Body of pancreas (tissue), 4 donors: ENCODE measurements at regions not wholly inside any gene's neighbourhood (a gene's known extent, or its start where the extent isn't known, plus 50 kb on each side); places are given as distances from the start of the nearest gene placed in this dataset.

Source experiments
- ATAC-seq: fragments of 150-250 bp; one replicate; pipeline ENCODE4 v1.9.1; 2016
- DNase-seq, 4 donors: peaks; one replicate each; pipeline ENCODE4 v3.0.0-alpha.2; 2019
- H3K27ac ChIP-seq, 4 donors: fragments of 200-600 bp; sonication (generic); 1 replicate in 3 of 4; 2 replicates in 1 of 4; pipeline versions ENCODE4 v1.5.1 to v1.6.1; 2016 to 2019; ENCODE audit warnings: mild to moderate bottlenecking in 1 of 4, mixed read lengths in 1 of 4, moderate library complexity in 1 of 4
- H3K27me3 ChIP-seq, 2 donors: fragments of 200-600 bp; sonication (generic); one replicate each; pipeline ENCODE4 v1.6.0; 2016; ENCODE audit warnings: mild to moderate bottlenecking in 1 of 2
- H3K36me3 ChIP-seq, 2 donors: fragments of 200-600 bp; sonication (generic); replicated peaks in 1 of 2; 2 replicates each; pipeline ENCODE4 v1.5.1; 2016; ENCODE audit warnings: low read depth in 2 of 2; ENCODE audit not compliant: insufficient read depth in 1 of 2
- H3K4me1 ChIP-seq: fragments of 200-600 bp; sonication (generic); one replicate; pipeline ENCODE4 v1.6.0; 2016
- H3K4me3 ChIP-seq, 2 donors: fragments of 200-600 bp; sonication (generic); 1 replicate in 1 of 2; 2 replicates in 1 of 2; pipeline ENCODE4 v1.5.1; 2016 to 2019
- H3K9me3 ChIP-seq, 3 donors: fragments of 200-600 bp; sonication (generic); 1 replicate in 2 of 3; 2 replicates in 1 of 3; pipeline ENCODE4 v1.5.1; 2016
- CTCF ChIP-seq, 7 experiments: fragments of 450-650 bp in 4 of 7; fragments of 200-600 bp in 3 of 7; sonication (generic) in 3 of 7; IDR thresholded peaks; one replicate each; pipeline ENCODE4 v1.5.1; 2016 to 2019; ENCODE audit warnings: antibody characterized with exemption in 7 of 7
- POLR2A ChIP-seq, 3 donors: fragments of 450-650 bp; IDR thresholded peaks; one replicate each; pipeline ENCODE4 v1.6.1; 2016; ENCODE audit warnings: antibody characterized with exemption in 3 of 3, mild to moderate bottlenecking in 2 of 3
- WGBS, 2 donors: methylation state at CpG; one replicate each; pipeline ENCODE4 v1.1.5; 2017; 5-methylcytosine and 5-hydroxymethylcytosine counted together
- intact Hi-C: fragments of 100-400 bp; cut with DNase I; formaldehyde crosslinking; loops from one replicate; pipeline ENCODE4 v1.15.1; 2023

- intact Hi-C loops = no loop called here
- no peak overlapping the region for H3K4me3 ChIP-seq
- no peaks in the 10 kb centered on the region for H3K36me3 ChIP-seq
- H3K27ac ChIP-seq = no peak overlapping the region
- no peaks in the 10 kb centered on the region for H3K27me3 ChIP-seq
- ATAC-seq (no peak), DNase-seq (no peak)
- 70 to 72% methylated on average over 4 of the region's 4 CpGs for WGBS, 2 donors
- H3K4me1 ChIP-seq = no peaks in the 10 kb centered on the region
- no peaks in the 10 kb centered on the region for H3K9me3 ChIP-seq
- no peak for TF ChIP-seq POLR2A (IDR thresholded peaks at IDR 0.05)
- TF ChIP-seq CTCF (IDR thresholded peaks at IDR 0.05) = no peak
These were observed 527.8 kb downstream of the AGTPBP1 start for GRCh38 chr9:85213650-85214607.

GRCh38 chr9:85212887-85213286 lies 528.9 kb downstream of the AGTPBP1 start:
- no peak for DNase-seq
- no peak for ATAC-seq
- Histone ChIP-seq H3K9me3 (no peaks in the 10 kb centered on the region), H3K4me3 (no peak overlapping the region), H3K27ac (no peak overlapping the region), H3K4me1 (no peaks in the 10 kb centered on the region), H3K36me3 (no peaks in the 10 kb centered on the region), H3K27me3 (no peaks in the 10 kb centered on the region)
- intact Hi-C loops = no loop called here
- 38 to 47% methylated on average over 2 of the region's 2 CpGs for WGBS, 2 donors
- TF ChIP-seq POLR2A (IDR thresholded peaks at IDR 0.05) = no peak

- H3K4me3 ChIP-seq = no peak overlapping the region
- no peaks in the 10 kb centered on the region for H3K4me1 ChIP-seq
- 42 to 60% methylated on average over 4 of the region's 4 CpGs for WGBS, 2 donors
- TF ChIP-seq POLR2A (IDR thresholded peaks at IDR 0.05) (no peak), CTCF (IDR thresholded peaks at IDR 0.05) (no peak)
- no peak for DNase-seq
- peak; percentile 30 for ATAC-seq
- H3K9me3 ChIP-seq = no peaks in the 10 kb centered on the region
- H3K27ac ChIP-seq = no peak overlapping the region
- no peaks in the 10 kb centered on the region for H3K36me3 ChIP-seq
- intact Hi-C loops = no loop called here
- H3K27me3 ChIP-seq = no peaks in the 10 kb centered on the region
These were observed 529.5 kb downstream of the AGTPBP1 start for GRCh38 chr9:85212209-85212608.

GRCh38 chr9:85208666-85209065 lies 533.1 kb downstream of the AGTPBP1 start:
- intact Hi-C loops = no loop called here
- no peak for DNase-seq
- Histone ChIP-seq H3K4me1 (no peaks in the 10 kb centered on the region), H3K9me3 (no peaks in the 10 kb centered on the region), H3K36me3 (no peaks in the 10 kb centered on the region), H3K27me3 (no peaks in the 10 kb centered on the region), H3K27ac (no peak overlapping the region), H3K4me3 (no peak overlapping the region)
- 67 to 89% methylated on average over 1 of the region's 1 CpG for WGBS, 2 donors
- no peak for TF ChIP-seq POLR2A (IDR thresholded peaks at IDR 0.05)
- TF ChIP-seq CTCF (IDR thresholded peaks at IDR 0.05) = no peak
- ATAC-seq = no peak

- Histone ChIP-seq H3K27ac (no peak overlapping the region), H3K27me3 (no peaks in the 10 kb centered on the region), H3K4me1 (peaks cover 23% of the 10 kb centered on the region), H3K4me3 (no peak overlapping the region), H3K9me3 (no peaks in the 10 kb centered on the region), H3K36me3 (no peaks in the 10 kb centered on the region)
- TF ChIP-seq POLR2A (IDR thresholded peaks at IDR 0.05) (no peak), CTCF (IDR thresholded peaks at IDR 0.05) (no peak)
- DNase-seq = no peak
- no peak for ATAC-seq
- intact Hi-C loops = no loop called here
- 81 to 82% methylated on average over 3 of the region's 3 CpGs for WGBS, 2 donors
These were observed 534.6 kb downstream of the NTRK2 start for GRCh38 chr9:85204176-85204575.
